Ishikawa (cell line): ENCODE measurements at regions not wholly inside any gene's neighbourhood (a gene's known extent, or its start where the extent isn't known, plus 50 kb on each side); places are given as distances from the start of the nearest gene placed in this dataset.

Experiments used
- CEBPB ChIP-seq: IDR thresholded peaks from 2 replicates; pipeline ENCODE4 v1.6.1; 2012
- CREB1 ChIP-seq: IDR thresholded peaks from 2 replicates; pipeline ENCODE4 v1.6.1; 2012; ENCODE audit warnings: low read depth
- EGR1 ChIP-seq: IDR thresholded peaks from 2 replicates; pipeline ENCODE4 v1.6.1; 2012
- EP300 ChIP-seq: IDR thresholded peaks from 2 replicates; pipeline ENCODE4 v1.6.1; 2012; ENCODE audit warnings: borderline replicate concordance
- RAD21 ChIP-seq: IDR thresholded peaks from 2 replicates; pipeline ENCODE4 v1.6.1; 2012; ENCODE audit warnings: low read depth
- TAF1 ChIP-seq: IDR thresholded peaks from 2 replicates; pipeline ENCODE4 v1.6.1; 2012; ENCODE audit warnings: low read depth, mild to moderate bottlenecking
- TEAD4 ChIP-seq: IDR thresholded peaks from 2 replicates; pipeline ENCODE4 v1.6.1; 2012
- YY1 ChIP-seq: IDR thresholded peaks from 2 replicates; pipeline ENCODE4 v1.6.1; 2012; ENCODE audit warnings: low read depth
- ZBTB7A ChIP-seq: IDR thresholded peaks from 2 replicates; pipeline ENCODE4 v1.6.1; 2012; ENCODE audit warnings: low read depth
- TF ChIP-seq, protein P1 (sequence below): IDR thresholded peaks from 2 replicates; pipeline ENCODE4 v1.6.1; 2012; ENCODE audit warnings: low read depth, mild to moderate bottlenecking
- TF ChIP-seq, protein P2 (sequence below): IDR thresholded peaks from 2 replicates; pipeline ENCODE4 v1.6.1; 2012

DNA sequence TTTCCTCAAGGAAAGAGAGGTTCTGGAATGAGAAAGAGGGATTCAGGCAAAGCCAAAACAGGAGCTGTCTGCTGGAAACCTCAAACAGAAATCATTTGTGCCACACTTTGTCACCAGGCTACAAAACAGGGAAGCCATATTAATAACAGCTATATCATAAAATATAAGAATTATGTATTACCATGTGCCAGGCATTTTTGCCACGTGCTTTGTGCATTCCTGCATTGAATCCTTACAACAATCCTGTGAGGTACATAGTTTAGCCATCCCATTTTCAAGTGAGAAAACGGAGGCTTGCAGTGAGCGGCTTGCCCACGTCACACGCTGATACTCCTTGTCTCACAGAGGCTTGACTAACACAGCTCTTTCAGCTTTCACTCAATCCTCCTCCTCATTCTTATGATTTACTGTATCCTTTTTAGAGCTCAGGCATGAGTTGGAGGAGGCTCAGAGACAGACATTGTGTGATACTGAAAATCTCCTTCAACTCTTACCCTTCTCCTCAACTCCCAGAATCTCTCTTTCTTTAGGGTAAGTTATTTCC lies 148.4 kb upstream of the MEX3C start:
- TF ChIP-seq ZBTB7A (no peak), CREB1 (no peak), RAD21 (no peak), YY1 (no peak), EGR1 (no peak), TEAD4 (no peak), EP300 (no peak), CEBPB (no peak), TAF1 (no peak)
- TF ChIP-seq, protein P1, sequence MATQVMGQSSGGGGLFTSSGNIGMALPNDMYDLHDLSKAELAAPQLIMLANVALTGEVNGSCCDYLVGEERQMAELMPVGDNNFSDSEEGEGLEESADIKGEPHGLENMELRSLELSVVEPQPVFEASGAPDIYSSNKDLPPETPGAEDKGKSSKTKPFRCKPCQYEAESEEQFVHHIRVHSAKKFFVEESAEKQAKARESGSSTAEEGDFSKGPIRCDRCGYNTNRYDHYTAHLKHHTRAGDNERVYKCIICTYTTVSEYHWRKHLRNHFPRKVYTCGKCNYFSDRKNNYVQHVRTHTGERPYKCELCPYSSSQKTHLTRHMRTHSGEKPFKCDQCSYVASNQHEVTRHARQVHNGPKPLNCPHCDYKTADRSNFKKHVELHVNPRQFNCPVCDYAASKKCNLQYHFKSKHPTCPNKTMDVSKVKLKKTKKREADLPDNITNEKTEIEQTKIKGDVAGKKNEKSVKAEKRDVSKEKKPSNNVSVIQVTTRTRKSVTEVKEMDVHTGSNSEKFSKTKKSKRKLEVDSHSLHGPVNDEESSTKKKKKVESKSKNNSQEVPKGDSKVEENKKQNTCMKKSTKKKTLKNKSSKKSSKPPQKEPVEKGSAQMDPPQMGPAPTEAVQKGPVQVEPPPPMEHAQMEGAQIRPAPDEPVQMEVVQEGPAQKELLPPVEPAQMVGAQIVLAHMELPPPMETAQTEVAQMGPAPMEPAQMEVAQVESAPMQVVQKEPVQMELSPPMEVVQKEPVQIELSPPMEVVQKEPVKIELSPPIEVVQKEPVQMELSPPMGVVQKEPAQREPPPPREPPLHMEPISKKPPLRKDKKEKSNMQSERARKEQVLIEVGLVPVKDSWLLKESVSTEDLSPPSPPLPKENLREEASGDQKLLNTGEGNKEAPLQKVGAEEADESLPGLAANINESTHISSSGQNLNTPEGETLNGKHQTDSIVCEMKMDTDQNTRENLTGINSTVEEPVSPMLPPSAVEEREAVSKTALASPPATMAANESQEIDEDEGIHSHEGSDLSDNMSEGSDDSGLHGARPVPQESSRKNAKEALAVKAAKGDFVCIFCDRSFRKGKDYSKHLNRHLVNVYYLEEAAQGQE = no peak
- TF ChIP-seq, protein P2, sequence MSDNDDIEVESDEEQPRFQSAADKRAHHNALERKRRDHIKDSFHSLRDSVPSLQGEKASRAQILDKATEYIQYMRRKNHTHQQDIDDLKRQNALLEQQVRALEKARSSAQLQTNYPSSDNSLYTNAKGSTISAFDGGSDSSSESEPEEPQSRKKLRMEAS = no peak
